K562 (cell line): ENCODE measurements at regions not wholly inside any gene's neighbourhood (a gene's known extent, or its start where the extent isn't known, plus 50 kb on each side); places are given as distances from the start of the nearest gene placed in this dataset.

Source experiments
- ATAC-seq: fragments of 200-7000 bp; cut with Tn5 transposase; 3 replicates; pipeline ENCODE4 v1.9.1; 2020; ENCODE audit warnings: moderate library complexity
- BruUV-seq: library from RNA; stranded (reverse); fragments of 400-500 nt; replicated peaks from 2 replicates; lab custom pipeline; 2021; lab: Mats Ljungman, UMichigan
- CTCF ChIA-PET: fragments of 300-600 bp; formaldehyde crosslinking; extraction: SDS; loops from one replicate; lab custom pipeline; 2021; ENCODE audit warnings: low intra/inter-chr PET ratio; lab: Yijun Ruan, JAX
- POLR2A ChIA-PET: fragments of 300-600, 350-650 bp; sonication (Branson Sonifier 250); formaldehyde crosslinking; extraction: SDS; loops from one replicate; lab custom pipeline; 2021; ENCODE audit warnings: antibody characterized with exemption, inconsistent platforms; lab: Yijun Ruan, JAX
- DNase-seq, 4 experiments: peaks; one replicate each; pipeline versions ENCODE4 v3.0.0 to v3.0.0-alpha.2; 2011 to 2018; ENCODE audit warnings: low spot score in 3 of 4, mixed read lengths in 3 of 4; ENCODE audit errors: extremely low read depth in 1 of 4
- FAIRE-seq: peaks from 2 replicates; lab custom pipeline; 2011; peaks lifted over from hg19 to GRCh38; lab: Jason Lieb, UNC
- H2AFZ ChIP-seq: 2 replicates; pipeline ENCODE4 v1.6.0; 2011; ENCODE audit warnings: low read depth, low read length, control low read depth, inconsistent platforms
- H3K27ac ChIP-seq: fragments of 200-600 bp; 3 replicates; pipeline ENCODE4 v1.8.0; 2011; ENCODE audit warnings: low read depth, mild to moderate bottlenecking, control low read depth, inconsistent platforms, low read length, moderate library complexity, mixed read lengths; ENCODE audit errors: extremely low read depth
- H3K27me3 ChIP-seq, 2 experiments: fragments of 300-600 bp in 1 of 2; 2 replicates in 1 of 2; 3 replicates in 1 of 2; pipeline versions ENCODE4 v1.6.0 to v1.8.0; 2011; ENCODE audit warnings: inconsistent platforms in 2 of 2, low read length in 2 of 2, mild to moderate bottlenecking in 1 of 2, mixed read lengths in 1 of 2, moderate library complexity in 1 of 2; ENCODE audit not compliant: control insufficient read depth in 2 of 2, insufficient read depth in 2 of 2
- H3K36me3 ChIP-seq: fragments of 300-600 bp; 3 replicates; pipeline ENCODE4 v1.8.0; 2011; ENCODE audit warnings: mild to moderate bottlenecking, low read length, inconsistent platforms; ENCODE audit not compliant: control insufficient read depth, insufficient read depth
- H3K4me1 ChIP-seq, 2 experiments: fragments of 200-600 bp in 1 of 2; replicated peaks in 1 of 2; 2 replicates in 1 of 2; 3 replicates in 1 of 2; pipeline versions ENCODE4 v1.5.1 to v1.8.0; 2011; ENCODE audit warnings: inconsistent platforms in 2 of 2, low read length in 2 of 2, mild to moderate bottlenecking in 1 of 2, mixed read lengths in 1 of 2, moderate library complexity in 1 of 2; ENCODE audit not compliant: control insufficient read depth in 2 of 2, insufficient read depth in 2 of 2
- H3K4me2 ChIP-seq: 2 replicates; pipeline ENCODE4 v1.6.1; 2011; ENCODE audit warnings: low read length, control low read depth, inconsistent platforms, mixed read lengths; ENCODE audit not compliant: insufficient read depth
- H3K4me3 ChIP-seq: fragments of 200-600 bp; sonication (generic), shearing (Covaris generic); 2 replicates; pipeline ENCODE4 v1.5.1; 2016; ENCODE audit warnings: control low read depth, inconsistent platforms
- H3K79me2 ChIP-seq: fragments of 200-600 bp; 3 replicates; pipeline ENCODE4 v1.8.0; 2011; ENCODE audit warnings: low read length, inconsistent platforms; ENCODE audit not compliant: control insufficient read depth, insufficient read depth
- H3K9ac ChIP-seq, 2 experiments: 2 replicates each; pipeline versions ENCODE4 v1.6.0 to v1.6.1; 2011; ENCODE audit warnings: low read depth in 2 of 2, low read length in 2 of 2, control low read depth in 1 of 2, inconsistent platforms in 1 of 2, mild to moderate bottlenecking in 1 of 2, mixed read lengths in 1 of 2; ENCODE audit not compliant: insufficient read depth in 1 of 2
- H3K9me1 ChIP-seq: one replicate; pipeline ENCODE4 v1.6.0; 2011; ENCODE audit warnings: inconsistent platforms, mild to moderate bottlenecking, low read length, moderate library complexity; ENCODE audit not compliant: control insufficient read depth, insufficient read depth
- H3K9me3 ChIP-seq: replicated peaks from 2 replicates; pipeline ENCODE4 v1.5.1; 2011; ENCODE audit warnings: low read depth, low read length, inconsistent platforms; ENCODE audit not compliant: control insufficient read depth, insufficient read depth
- H4K20me1 ChIP-seq: replicated peaks from 2 replicates; pipeline ENCODE4 v1.6.1; 2011; ENCODE audit warnings: low read length, inconsistent platforms, mixed read lengths; ENCODE audit not compliant: control insufficient read depth, insufficient read depth
- EWSR1 ChIP-seq: fragments of 450-650 bp; IDR thresholded peaks from 2 replicates; pipeline ENCODE4 v1.6.1; 2018; ENCODE audit warnings: borderline replicate concordance, mild to moderate bottlenecking, low read depth, moderate library complexity; ENCODE audit not compliant: partially characterized antibody
- KLF16 ChIP-seq: IDR thresholded peaks from 2 replicates; pipeline ENCODE4 v1.6.1; 2016; ENCODE audit warnings: antibody characterized with exemption
- MCM3 ChIP-seq: fragments of 450-650 bp; IDR thresholded peaks from 2 replicates; pipeline ENCODE4 v1.6.1; 2016
- PTRF ChIP-seq: fragments of 450-650 bp; IDR thresholded peaks from 2 replicates; pipeline ENCODE4 v1.6.1; 2016; ENCODE audit warnings: mild to moderate bottlenecking, missing genetic modification characterization, missing compliant biosample characterization
- SAP30 ChIP-seq: fragments of 200-600 bp; sonication (generic); IDR thresholded peaks from 2 replicates; pipeline ENCODE4 v1.6.1; 2012; ENCODE audit warnings: borderline replicate concordance, low read depth, mild to moderate bottlenecking, moderate library complexity, low read length, control low read depth, inconsistent platforms; ENCODE audit not compliant: insufficient read depth, poor library complexity, severe bottlenecking
- SIX5 ChIP-seq, 2 experiments: IDR thresholded peaks; 2 replicates each; pipeline ENCODE4 v1.6.1; 2011; ENCODE audit warnings: low read length in 2 of 2, borderline replicate concordance in 1 of 2, low read depth in 1 of 2, mild to moderate bottlenecking in 1 of 2, moderate library complexity in 1 of 2; ENCODE audit not compliant: insufficient read depth in 1 of 2
- WGBS: fragments of 100-300 bp; shearing (Covaris generic); methylation state at CpG from one replicate; pipeline ENCODE4 v1.1.6; 2016; ENCODE audit warnings: low coverage, mixed read lengths; ENCODE audit not compliant: insufficient coverage; ENCODE audit errors: missing lambda C conversion rate; 5-methylcytosine and 5-hydroxymethylcytosine counted together
- in situ Hi-C: fragments of 300-500 bp; cut with MboI; formaldehyde crosslinking; loops from 4 replicates; pipeline ENCODE4 v1.15.0; 2018; ENCODE audit warnings: inconsistent platforms, mixed read lengths
- intact Hi-C: fragments of 100-400 bp; cut with micrococcal nuclease; formaldehyde crosslinking; loops from 2 replicates; pipeline ENCODE4 v1.14.2; 2022
- TF ChIP-seq, protein P1 (sequence below): sonication (generic); formaldehyde crosslinking; IDR thresholded peaks from 2 replicates; pipeline ENCODE4 v1.4.0; 2020; ENCODE audit warnings: mild to moderate bottlenecking, missing genetic modification reagents
- TF ChIP-seq, protein P2 (sequence below), 2 experiments: fragments of 450-650 bp; IDR thresholded peaks; 2 replicates each; pipeline ENCODE4 v1.6.1; 2018; ENCODE audit warnings: mild to moderate bottlenecking in 2 of 2, low read depth in 1 of 2; ENCODE audit not compliant: partially characterized antibody in 2 of 2

DNA sequence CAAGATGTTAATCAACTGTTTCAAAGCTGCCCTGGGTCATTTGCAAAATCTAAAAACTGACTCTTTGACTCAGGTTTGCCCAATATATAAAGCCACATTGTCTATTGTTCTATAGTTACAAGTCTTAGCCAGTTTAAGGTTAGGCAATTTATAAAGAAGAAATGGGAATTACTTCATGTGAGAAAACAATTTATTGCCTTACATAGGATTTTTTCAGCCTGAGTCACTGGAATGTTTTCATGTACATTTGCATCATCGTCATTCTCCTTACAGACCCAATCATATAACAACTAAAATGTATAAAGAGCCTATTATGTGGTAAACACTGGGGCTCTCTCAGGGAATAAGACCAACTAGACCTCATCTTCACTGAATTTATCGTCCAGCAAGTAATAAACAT lies 100.3 kb upstream of the PLEKHG7 start:
- Histone ChIP-seq H3K9me3 (no peaks in the 10 kb centered on the region; the same call in 1 of the 2 replicates), H3K9ac (no peak overlapping the region), H2AFZ (no peak overlapping the region), H3K4me3 (no peak overlapping the region), H3K36me3 (no peaks in the 10 kb centered on the region), H3K9me1 (no peaks in the 10 kb centered on the region), H3K4me2 (no peak overlapping the region), H3K27me3 (no peaks in the 10 kb centered on the region), H3K79me2 (no peaks in the 10 kb centered on the region), H3K4me1 (no peaks in the 10 kb centered on the region), H4K20me1 (no peaks in the 10 kb centered on the region), H3K27ac (no peak overlapping the region)
- in situ Hi-C loops (no loop called here), intact Hi-C loops (no loop called here)
- ATAC-seq (no peak), FAIRE-seq (no peak), DNase-seq (no peak)
- ChIA-PET POLR2A (no interaction called here), CTCF (no interaction called here)
- TF ChIP-seq PTRF (tag) (no peak), SAP30 (no peak), SIX5 (IDR thresholded peaks at IDR 0.05; ENCODE audit: borderline replicate concordance in 1 of 2, insufficient read depth in 1 of 2, low read depth in 1 of 2, low read length in 2 of 2) (no peak), MCM3 (no peak), EWSR1 (no peak), KLF16 (no peak)
- TF ChIP-seq, protein P1, sequence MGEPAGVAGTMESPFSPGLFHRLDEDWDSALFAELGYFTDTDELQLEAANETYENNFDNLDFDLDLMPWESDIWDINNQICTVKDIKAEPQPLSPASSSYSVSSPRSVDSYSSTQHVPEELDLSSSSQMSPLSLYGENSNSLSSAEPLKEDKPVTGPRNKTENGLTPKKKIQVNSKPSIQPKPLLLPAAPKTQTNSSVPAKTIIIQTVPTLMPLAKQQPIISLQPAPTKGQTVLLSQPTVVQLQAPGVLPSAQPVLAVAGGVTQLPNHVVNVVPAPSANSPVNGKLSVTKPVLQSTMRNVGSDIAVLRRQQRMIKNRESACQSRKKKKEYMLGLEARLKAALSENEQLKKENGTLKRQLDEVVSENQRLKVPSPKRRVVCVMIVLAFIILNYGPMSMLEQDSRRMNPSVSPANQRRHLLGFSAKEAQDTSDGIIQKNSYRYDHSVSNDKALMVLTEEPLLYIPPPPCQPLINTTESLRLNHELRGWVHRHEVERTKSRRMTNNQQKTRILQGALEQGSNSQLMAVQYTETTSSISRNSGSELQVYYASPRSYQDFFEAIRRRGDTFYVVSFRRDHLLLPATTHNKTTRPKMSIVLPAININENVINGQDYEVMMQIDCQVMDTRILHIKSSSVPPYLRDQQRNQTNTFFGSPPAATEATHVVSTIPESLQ: no peak
- TF ChIP-seq, protein P2, sequence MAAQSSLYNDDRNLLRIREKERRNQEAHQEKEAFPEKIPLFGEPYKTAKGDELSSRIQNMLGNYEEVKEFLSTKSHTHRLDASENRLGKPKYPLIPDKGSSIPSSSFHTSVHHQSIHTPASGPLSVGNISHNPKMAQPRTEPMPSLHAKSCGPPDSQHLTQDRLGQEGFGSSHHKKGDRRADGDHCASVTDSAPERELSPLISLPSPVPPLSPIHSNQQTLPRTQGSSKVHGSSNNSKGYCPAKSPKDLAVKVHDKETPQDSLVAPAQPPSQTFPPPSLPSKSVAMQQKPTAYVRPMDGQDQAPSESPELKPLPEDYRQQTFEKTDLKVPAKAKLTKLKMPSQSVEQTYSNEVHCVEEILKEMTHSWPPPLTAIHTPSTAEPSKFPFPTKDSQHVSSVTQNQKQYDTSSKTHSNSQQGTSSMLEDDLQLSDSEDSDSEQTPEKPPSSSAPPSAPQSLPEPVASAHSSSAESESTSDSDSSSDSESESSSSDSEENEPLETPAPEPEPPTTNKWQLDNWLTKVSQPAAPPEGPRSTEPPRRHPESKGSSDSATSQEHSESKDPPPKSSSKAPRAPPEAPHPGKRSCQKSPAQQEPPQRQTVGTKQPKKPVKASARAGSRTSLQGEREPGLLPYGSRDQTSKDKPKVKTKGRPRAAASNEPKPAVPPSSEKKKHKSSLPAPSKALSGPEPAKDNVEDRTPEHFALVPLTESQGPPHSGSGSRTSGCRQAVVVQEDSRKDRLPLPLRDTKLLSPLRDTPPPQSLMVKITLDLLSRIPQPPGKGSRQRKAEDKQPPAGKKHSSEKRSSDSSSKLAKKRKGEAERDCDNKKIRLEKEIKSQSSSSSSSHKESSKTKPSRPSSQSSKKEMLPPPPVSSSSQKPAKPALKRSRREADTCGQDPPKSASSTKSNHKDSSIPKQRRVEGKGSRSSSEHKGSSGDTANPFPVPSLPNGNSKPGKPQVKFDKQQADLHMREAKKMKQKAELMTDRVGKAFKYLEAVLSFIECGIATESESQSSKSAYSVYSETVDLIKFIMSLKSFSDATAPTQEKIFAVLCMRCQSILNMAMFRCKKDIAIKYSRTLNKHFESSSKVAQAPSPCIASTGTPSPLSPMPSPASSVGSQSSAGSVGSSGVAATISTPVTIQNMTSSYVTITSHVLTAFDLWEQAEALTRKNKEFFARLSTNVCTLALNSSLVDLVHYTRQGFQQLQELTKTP (IDR thresholded peaks at IDR 0.05; ENCODE audit: low read depth in 1 of 2, partially characterized antibody in 2 of 2): no peak
- no TSS peak for BruUV-seq
- 6% methylated on average over 2 of the region's 2 CpGs for WGBS
